GM19455 (cell line): ENCODE measurements at regions not wholly inside any gene's neighbourhood (a gene's known extent, or its start where the extent isn't known, plus 50 kb on each side); places are given as distances from the start of the nearest gene placed in this dataset.
"Not testable (repeated sequence)": the region's sequence is repeated elsewhere in the genome, so short reads cannot be mapped to it uniquely, and the experiment has no call there.

ENCODE experiments used
- ATAC-seq: cut with Tn5 transposase; IDR thresholded peaks from one replicate; pipeline ENCODE4 v1.9.1; 2021; ENCODE audit not compliant: unreplicated experiment

DNA sequence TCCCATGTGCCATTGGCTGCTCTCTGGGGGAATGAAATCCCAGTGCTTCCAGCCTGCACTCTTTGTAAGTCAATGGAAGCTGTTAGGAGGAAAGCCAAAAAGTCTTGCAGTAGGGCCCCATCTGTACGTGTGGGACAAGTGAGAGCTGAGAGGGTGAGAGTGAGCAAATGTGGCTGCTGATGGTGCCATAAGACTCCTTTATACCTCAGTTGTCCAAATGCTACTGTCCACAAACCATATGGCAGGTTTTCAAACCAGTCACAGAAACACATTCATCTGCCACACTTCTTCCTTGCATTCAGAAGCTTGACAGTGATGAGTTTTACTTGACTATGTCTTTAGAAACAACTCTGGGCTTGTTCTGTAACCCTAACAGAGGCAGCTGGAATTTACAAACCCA lies 543.8 kb downstream of the CSNK1G3 start:
- no peak for ATAC-seq

DNA sequence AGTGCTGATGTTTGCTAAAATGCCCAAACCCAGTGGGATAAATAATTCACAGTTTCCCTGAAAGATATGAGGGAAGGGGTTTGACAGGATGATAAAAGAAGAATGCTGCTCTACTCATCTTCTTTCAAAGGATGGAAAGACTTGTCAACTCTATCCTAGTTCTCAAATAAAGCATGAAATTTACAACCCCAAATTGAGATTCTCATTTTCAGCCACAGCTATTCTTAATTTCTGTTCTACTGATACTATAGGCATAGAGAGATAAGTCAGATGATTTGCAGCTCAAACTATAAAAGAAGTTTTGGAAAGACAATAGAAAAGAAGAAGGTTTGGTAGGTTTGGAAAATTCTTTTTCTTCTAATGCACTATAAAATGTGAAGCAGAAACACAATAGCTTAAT lies 542.6 kb downstream of the CSNK1G3 start:
- ATAC-seq: peak; percentile 48

DNA sequence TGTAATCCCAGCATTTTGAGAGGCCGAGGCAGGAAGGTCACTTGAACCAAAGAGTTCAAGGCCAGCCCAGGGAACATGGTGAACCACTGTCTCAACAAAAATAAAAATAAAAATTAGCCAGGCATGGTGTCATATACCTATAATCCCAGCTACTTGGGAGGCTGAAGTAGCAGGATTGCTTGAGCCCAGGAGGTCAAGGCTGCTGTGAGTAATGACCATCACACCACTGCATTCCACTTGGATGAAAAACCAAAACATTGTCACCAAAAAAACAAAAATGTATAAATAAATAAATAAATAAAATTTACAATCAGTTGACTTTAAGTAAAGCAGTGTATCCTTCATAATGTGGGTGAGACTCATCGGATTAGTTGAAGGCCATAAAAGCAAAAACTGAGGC lies 541.4 kb downstream of the CSNK1G3 start:
- no peak for ATAC-seq

DNA sequence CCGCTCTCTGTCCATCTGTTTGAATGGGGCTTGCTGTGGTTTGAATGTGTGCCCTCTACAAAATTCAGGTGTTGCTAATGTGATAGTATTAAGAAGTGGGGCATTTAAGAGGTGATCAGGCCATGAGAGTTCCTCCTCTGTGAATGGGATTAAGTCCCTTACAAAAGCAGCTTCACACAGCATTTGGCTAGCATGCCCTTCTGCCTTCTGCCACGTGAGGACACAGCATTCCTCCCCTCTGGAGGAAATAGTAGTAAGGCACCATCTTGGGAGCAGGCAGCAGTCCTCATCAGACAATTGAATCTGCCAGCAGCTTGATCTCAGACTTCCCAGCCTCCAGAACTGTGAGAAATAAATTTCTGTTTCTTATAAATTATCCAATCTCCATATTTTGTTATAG lies 540.2 kb downstream of the CSNK1G3 start:
- ATAC-seq: no peak

DNA sequence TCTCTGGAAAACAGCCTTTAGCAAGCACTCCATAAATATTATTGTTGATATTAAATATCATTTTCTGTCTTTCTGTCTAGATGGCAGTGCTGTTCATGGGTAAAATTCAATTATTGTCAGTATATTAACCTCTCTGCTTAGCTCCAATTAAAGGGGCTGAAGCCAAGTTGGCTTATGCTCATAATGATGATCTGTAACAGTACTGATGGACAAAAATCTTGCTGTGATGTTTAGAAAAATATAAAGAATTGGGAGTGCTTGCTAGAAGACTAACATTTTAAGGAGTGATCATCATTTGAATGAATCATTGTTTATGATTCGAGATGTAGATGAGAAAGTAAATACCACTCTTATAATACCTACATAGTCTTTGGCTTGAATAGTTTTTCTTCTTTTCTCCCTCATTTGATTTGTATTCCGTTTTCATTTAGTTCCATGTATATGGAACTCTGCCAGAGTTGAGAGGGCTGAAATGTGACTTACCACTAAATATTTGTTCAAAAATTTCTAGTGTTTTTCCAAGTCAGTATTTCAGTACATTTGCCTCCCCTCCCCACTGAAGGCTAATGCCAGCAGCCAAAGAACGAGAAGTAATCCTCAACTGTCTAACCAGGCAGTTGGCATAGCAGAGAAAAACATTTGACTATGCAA lies 538.3 kb downstream of the CSNK1G3 start:
- no peak for ATAC-seq

DNA sequence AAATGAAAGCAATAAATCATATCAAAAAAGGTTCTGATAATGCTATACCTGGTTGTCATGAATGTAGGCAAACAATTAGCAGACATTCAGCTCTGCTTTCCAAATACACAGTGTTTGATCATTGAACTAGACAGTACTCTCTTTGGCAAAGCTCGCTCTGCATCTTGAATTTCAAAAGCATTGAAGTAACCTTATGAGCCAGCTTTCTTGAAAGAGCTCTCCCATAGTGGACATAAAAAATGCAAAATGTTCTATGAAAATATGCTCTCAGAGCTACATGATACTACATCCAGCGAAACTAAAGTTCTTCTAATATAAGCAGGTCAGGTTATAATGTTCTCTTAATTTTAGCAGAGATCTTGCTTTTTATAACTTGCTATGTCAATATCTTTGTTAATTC lies 533.4 kb downstream of the CSNK1G3 start:
- ATAC-seq: no peak

DNA sequence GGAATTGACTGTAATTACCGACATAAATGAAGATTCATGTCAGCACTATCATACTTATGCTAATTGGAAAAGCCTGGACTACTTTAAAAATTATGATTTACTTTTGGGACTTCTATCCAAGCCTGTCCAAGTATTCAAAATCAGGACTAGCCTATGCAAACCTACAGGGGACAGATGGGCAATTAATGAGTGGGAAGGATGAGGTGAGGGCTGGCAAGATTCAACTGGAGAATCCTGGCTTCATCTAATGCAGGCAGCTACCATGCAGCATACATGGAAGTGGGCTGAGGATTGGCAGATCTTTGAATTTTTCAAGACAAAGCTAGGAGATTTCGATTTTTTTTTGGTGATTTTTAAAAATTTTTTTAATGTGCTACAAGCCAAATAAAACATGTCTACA lies 532.6 kb downstream of the CSNK1G3 start:
- ATAC-seq: no peak

DNA sequence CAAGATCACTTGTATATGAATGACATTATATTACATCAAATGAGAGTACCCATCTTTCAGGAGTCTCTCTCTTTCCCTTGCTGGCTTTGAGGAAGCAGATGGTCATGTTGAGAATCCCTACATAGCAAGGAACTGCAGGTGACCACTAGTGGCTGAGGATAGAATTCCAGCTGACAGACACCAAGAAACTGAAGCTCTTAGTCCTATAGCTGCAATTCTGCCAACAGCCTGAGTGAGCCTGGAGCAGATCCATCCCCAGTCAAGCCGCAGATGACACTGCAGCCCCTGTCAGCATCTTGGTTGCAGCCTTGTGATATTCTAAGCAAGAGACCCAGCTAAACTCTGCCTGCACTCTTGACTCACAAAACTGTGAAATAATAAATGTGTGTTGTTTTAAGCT lies 531.5 kb downstream of the CSNK1G3 start:
- no peak for ATAC-seq

DNA sequence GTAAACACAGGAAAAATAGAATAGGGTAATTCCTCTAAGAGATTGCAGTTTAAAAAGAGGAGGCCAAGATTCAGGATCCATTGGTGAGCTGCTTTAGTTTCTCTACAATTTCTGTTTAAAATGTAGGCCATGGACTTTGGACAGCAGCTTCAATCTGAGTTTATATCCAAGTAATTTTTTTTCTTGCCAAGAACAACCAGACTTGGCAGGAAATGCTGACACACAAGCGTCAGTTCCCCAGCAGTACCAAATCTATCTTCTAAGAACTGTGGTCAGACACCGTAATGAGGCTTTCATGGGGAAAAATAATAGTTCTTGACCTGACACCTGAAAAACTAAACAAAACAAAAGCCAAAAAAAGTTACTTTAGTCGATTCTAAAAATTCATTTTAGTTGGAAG lies 528.8 kb downstream of the CSNK1G3 start:
- no peak for ATAC-seq

DNA sequence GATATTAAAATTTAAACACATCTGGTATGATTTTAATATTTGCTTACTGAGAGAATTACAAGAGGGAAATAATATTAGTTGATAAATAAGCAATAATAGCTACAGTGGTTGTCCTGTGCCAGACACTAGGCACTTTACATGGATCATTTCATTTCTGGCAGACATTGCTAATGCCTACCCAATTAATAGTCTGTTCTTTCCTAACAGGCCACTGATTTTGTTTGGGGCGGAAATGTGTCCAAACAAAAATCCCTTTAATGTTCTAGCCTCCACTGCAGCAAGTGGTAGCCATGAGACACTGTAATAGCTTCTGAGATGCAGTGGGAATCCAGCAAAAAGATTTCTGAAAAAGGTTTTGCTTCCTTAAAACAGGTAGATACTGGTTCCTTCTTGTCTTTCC lies 527.4 kb downstream of the CSNK1G3 start:
- ATAC-seq: no peak

DNA sequence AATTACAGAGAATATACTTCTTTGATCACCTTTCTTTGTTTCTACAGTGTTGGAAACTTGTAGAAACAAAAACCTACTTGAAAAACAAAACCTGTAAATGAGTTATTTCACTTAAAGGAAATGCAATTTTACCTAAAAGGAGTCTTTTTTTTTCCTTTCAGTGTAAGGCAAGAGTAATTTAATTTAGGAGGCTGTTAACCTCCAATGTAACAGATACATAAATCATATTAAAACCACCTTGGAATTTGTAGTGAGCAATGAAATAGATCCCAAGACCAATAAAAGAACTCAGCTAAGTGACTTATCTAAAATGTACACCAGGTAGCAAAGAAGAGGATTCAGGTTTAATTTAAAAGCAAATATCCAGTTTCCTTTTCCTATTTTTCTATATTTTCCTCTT lies 524.8 kb downstream of the CSNK1G3 start:
- ATAC-seq: no peak

DNA sequence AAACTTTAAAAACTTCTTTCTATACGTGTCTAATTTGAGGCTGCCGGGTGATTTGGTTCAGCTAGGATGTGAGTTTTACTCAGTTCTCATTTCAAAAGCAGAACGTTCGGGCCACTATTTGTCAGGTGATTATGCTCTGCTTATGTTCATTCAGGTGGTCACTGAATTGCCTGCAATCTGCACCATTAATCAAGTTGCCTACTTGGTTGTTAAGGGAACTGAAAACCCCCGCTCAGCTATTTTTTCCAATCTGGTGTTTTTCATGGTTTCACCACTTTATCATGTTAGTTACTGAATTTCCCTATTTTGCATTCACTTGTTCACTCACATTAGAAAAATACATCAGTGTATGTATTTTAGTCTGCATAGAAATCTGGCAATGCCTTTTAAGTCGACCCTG lies 523.0 kb downstream of the CSNK1G3 start:
- ATAC-seq: peak; percentile 97

DNA sequence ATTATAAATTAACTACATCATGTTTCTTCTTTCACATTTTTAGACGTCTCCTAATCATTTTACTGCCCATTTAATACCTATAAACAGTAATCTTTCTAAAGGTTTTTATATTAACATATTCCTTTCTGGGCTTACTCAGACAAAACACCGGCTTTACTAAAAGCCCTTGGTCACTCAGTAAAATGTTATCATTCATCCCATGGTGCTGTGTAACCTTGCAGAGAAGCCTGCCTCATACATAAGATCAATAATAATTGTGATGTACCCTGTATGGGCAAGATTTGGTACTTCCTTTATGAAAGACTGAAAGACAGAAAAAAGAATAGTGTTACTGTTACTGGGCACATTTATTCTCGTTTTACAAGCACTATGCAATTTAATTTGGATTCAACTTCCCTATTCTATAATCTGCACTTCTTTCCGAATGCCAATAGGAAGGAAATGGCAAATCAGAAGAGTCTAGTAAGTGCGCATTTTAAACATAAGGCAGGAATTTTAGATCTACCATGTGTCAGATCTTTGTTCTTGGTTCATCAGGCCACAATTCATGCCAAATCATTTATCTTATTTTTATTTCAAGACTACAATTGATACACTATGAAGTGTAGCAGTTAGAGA lies 522.2 kb downstream of the CSNK1G3 start:
- no peak for ATAC-seq

DNA sequence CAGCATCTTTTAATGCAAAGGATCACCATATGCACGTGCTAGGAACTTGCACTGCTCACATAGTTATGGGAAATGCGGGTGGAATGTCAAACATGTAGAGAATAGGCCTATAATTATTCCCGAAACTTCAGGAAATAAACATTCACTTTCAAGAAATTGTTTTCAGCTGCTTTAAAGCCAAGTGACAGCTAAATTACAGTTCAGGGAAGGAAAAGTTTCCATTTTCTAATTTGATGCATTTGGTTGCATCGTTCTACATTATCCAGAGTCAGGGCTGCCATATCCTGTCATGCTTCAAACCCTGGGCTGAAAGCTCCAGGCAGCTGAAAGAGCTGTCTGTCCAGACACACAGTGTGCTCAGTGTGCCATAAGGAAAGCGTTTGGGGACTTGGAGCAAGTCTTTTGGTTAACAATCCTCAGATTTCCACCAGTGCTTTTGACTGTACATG lies 518.1 kb downstream of the CSNK1G3 start:
- ATAC-seq: no peak

DNA sequence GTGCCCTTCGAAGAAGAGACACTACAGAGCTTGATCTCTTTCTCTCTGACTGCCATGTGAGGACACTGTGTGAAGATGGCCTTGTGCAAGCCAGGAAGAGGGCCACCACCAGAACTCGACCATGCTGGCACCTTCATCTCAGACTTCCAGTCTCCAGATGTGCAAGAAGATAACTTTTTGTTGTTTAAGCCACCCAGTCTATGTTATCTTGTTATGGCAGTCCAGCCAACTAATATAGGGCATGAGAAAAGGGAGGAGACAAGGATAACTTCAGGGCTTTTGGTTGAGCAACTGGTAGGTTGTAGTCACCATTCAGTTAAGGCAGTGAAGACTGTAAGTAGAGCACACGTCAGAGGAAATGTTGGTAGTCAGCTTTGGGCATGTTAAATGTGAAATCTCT lies 515.5 kb downstream of the CSNK1G3 start:
- ATAC-seq: no peak

DNA sequence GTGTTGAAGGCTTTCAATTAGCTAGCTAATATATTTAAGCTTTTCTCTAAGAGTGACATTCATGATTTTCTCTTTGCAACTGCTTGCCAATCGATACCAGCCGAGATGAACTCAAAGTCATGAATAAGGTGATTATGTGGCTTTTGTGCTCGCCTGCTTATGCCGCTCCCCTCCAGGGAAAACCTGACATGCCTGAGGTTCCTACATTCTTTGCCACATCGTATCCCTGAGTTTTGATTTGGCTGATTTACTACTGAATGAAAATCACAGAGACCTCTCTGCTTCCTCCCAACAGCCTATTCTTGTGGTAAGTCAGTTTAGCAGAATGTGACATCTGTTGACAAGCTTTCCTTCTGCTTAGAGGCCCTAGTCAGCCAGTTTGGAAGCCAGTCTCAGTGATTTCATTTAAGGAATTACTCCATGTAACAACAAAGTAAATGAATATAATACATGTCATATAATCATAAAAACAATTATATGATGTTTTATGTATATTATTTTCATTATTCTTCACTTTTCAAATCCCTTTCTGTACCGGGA lies 513.4 kb downstream of the CSNK1G3 start:
- ATAC-seq: no peak

DNA sequence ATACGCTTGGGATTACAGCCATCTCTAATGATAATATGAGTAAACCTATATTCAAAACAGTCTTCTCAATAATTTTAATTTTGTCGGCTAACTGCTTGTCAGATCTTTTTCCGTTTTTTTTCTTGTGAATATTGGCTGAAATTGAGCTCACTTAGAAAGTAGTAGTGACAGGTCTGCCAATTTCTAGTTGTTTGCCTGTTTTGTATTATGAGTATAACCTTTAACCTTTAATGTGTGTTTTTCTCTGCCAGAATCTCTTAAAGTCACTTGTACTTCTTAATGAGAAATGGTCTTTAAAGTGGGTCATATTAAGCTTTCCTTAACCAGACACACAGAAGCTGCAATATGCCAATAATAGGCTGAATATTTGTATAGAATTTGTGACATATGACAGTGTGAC lies 511.0 kb downstream of the CSNK1G3 start:
- ATAC-seq: no peak

DNA sequence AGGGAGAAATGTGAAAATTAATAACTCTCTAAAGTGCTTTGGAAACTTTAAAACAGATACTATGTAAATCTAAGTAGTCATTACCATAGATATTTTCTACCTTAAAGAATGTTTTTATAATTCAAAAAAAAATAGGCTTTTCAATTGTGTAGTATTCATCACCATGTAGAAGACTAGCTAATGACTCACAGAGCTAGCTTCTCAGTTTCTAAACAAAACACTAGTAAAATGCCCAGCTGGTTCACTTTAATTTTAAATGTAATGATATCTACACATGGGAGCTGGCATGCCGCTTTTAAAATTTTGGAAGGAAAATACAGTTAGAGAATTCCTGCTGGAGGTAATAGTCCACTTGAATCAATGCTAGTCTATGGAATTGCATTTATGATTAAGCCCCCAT lies 509.8 kb downstream of the CSNK1G3 start:
- ATAC-seq: no peak

DNA sequence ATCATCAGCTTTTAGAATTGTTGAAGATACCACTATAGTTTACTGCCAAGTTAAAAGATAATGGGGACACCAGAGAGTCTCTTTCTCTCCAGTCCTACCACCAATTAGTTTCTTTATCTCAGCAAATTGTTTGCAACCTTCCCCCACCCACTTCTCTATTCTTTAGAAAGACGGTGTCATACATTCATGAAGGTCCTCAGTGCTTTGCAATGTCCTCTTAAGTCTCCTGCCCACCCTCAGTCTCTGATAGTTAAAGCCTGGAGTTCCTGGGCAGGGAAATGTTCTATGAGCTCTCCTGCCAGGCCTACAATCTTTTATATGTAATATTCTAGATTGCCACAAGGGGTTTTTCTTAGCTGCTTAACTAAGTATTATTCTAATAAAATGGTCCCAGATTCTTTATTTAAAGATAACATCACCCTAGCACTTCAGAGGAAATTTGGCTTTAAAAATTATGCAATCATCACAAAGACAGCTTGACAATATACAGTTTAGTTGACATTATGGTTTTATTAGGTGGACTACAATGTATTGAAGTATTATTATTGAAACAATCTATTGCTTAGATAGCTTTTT lies 509.2 kb downstream of the CSNK1G3 start:
- no peak for ATAC-seq

DNA sequence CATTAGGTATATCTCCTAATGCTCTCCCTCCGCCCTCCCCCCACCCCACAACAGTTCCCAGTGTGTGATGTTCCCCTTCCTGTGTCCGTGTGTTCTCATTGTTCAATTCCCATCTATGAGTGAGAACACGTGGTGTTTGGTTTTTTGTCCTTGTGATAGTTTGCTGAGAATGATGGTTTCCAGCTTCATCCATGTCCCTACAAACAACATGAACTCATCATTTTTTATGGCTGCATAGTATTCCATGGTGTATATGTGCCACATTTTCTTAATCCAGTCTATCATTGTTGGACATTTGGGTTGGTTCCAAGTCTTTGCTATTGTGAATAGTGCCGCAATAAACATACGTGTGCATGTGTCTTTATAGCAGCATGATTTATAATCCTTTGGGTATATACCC lies 505.3 kb downstream of the CSNK1G3 start:
- ATAC-seq: not testable (repeated sequence)

DNA sequence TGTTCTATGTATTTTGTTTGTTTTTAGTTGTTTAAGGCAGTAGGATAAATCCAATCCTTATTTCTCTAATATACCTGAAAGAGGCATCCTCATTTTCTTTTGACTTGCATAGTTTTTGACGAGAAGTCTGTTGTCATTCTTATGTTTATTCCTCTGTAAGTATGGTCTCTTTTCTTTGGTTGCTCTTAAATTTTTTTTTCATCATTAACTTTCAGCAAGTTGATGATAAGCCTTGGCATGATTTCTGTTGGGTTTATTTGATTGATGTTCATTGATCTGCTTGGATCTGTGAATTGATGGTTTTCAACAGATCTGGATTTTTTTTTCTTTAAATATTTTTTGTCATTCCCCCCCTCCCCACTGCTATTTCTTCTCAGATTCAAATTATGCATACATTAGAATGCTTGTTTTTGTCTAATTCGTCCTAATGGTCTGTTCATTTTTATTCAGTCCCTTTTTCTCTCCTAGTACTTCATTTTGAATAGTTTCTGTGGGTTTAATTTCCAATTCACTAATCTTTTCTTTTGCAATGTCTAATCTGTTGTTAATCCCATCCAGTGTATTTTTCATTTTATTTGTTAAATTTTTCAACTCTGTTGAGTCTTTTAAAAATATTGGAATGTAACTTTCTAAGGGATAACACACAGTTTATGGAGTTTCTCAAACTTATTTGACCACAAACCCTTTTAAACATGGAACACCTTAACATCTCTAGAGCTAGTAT lies 495.9 kb downstream of the CSNK1G3 start:
- ATAC-seq: no peak
